Mesenchymal stem cell (in vitro differentiated cells and primary cell): ENCODE measurements at regions not wholly inside any gene's neighbourhood (a gene's known extent, or its start where the extent isn't known, plus 50 kb on each side); places are given as distances from the start of the nearest gene placed in this dataset.
"Not testable (repeated sequence)": the region's sequence is repeated elsewhere in the genome, so short reads cannot be mapped to it uniquely, and the experiment has no call there.

Experiments
- DNase-seq: peaks from one replicate; pipeline ENCODE4 v3.0.0-alpha.2; 2013
- H2AFZ ChIP-seq: one replicate; pipeline ENCODE4 v1.6.1; 2013; ENCODE audit warnings: low read depth, mild to moderate bottlenecking, control low read depth, inconsistent platforms, low read length, moderate library complexity
- H2AK5ac ChIP-seq: 2 replicates; pipeline ENCODE4 v1.6.1; 2013; ENCODE audit warnings: low read length, moderate library complexity, mild to moderate bottlenecking, inconsistent platforms; ENCODE audit not compliant: severe bottlenecking
- H2BK120ac ChIP-seq: one replicate; pipeline ENCODE4 v1.6.1; 2013; ENCODE audit warnings: low read depth, mild to moderate bottlenecking, inconsistent platforms, low read length, moderate library complexity
- H2BK12ac ChIP-seq, 2 experiments: one replicate each; pipeline ENCODE4 v1.6.1; 2013; ENCODE audit warnings: inconsistent platforms in 2 of 2, low read length in 2 of 2, mild to moderate bottlenecking in 2 of 2, moderate library complexity in 2 of 2, control low read depth in 1 of 2
- H2BK15ac ChIP-seq: one replicate; pipeline ENCODE4 v1.6.1; 2013; ENCODE audit warnings: mild to moderate bottlenecking, low read depth, inconsistent platforms; ENCODE audit not compliant: poor library complexity, severe bottlenecking
- H2BK5ac ChIP-seq: 2 replicates; pipeline ENCODE4 v1.6.1; 2013; ENCODE audit warnings: low read depth, mild to moderate bottlenecking, low read length, control low read depth, inconsistent platforms; ENCODE audit not compliant: poor library complexity, severe bottlenecking
- H3K14ac ChIP-seq, 2 experiments: one replicate each; pipeline ENCODE4 v1.6.1; 2013; ENCODE audit warnings: inconsistent platforms in 2 of 2, low read length in 2 of 2, control low read depth in 1 of 2, mild to moderate bottlenecking in 1 of 2, moderate library complexity in 1 of 2
- H3K18ac ChIP-seq, 2 experiments: one replicate each; pipeline ENCODE4 v1.6.1; 2013; ENCODE audit warnings: inconsistent platforms in 2 of 2, low read length in 2 of 2, control low read depth in 1 of 2, low read depth in 1 of 2, mild to moderate bottlenecking in 1 of 2
- H3K23ac ChIP-seq, 2 experiments: one replicate each; pipeline ENCODE4 v1.6.1; 2013; ENCODE audit warnings: inconsistent platforms in 2 of 2, low read length in 2 of 2, mild to moderate bottlenecking in 2 of 2, moderate library complexity in 2 of 2, control low read depth in 1 of 2
- H3K27ac ChIP-seq: 2 replicates; pipeline ENCODE4 v1.5.1; 2013; ENCODE audit warnings: mild to moderate bottlenecking, moderate library complexity, low read length, control low read depth, inconsistent platforms; ENCODE audit not compliant: poor library complexity, severe bottlenecking
- H3K27me3 ChIP-seq, 2 experiments: 2 replicates each; pipeline versions ENCODE4 v1.6.1 to v1.7.0; 2013; ENCODE audit warnings: low read length in 2 of 2, mild to moderate bottlenecking in 2 of 2, moderate library complexity in 2 of 2, control low read depth in 1 of 2, inconsistent platforms in 1 of 2; ENCODE audit not compliant: control insufficient read depth in 1 of 2, insufficient read depth in 1 of 2
- H3K36me3 ChIP-seq, 2 experiments: 2 replicates each; pipeline versions ENCODE4 v1.6.1 to v1.7.0; 2013; ENCODE audit warnings: low read length in 2 of 2, control low read depth in 1 of 2, inconsistent platforms in 1 of 2, low read depth in 1 of 2, mild to moderate bottlenecking in 1 of 2; ENCODE audit not compliant: insufficient read depth in 2 of 2, control insufficient read depth in 1 of 2
- H3K4ac ChIP-seq, 2 experiments: one replicate each; pipeline ENCODE4 v1.6.1; 2013; ENCODE audit warnings: inconsistent platforms in 2 of 2, low read length in 2 of 2, mild to moderate bottlenecking in 2 of 2, moderate library complexity in 2 of 2, control low read depth in 1 of 2, low read depth in 1 of 2
- H3K4me1 ChIP-seq: 2 replicates; pipeline ENCODE4 v1.6.1; 2013; ENCODE audit warnings: low read depth, low read length, control low read depth; ENCODE audit not compliant: control insufficient read depth, insufficient read depth
- H3K4me2 ChIP-seq: 2 replicates; pipeline ENCODE4 v1.6.1; 2013; ENCODE audit warnings: low read length, mild to moderate bottlenecking, inconsistent platforms; ENCODE audit not compliant: poor library complexity, severe bottlenecking
- H3K4me3 ChIP-seq, 2 experiments: 2 replicates each; pipeline versions ENCODE4 v1.5.1 to v1.7.0; 2013; ENCODE audit warnings: low read length in 2 of 2, mild to moderate bottlenecking in 2 of 2, control low read depth in 1 of 2, low read depth in 1 of 2; ENCODE audit not compliant: insufficient read depth in 1 of 2
- H3K79me1 ChIP-seq: replicated peaks from 2 replicates; pipeline ENCODE4 v1.6.1; 2013; ENCODE audit warnings: mild to moderate bottlenecking, control low read depth, low read length, inconsistent platforms; ENCODE audit not compliant: poor library complexity, severe bottlenecking
- H3K9ac ChIP-seq: 2 replicates; pipeline ENCODE4 v1.7.0; 2013; ENCODE audit warnings: mild to moderate bottlenecking, low read length, moderate library complexity
- H3K9me3 ChIP-seq: 2 replicates; pipeline ENCODE4 v1.7.0; 2013; ENCODE audit warnings: mild to moderate bottlenecking, low read length; ENCODE audit not compliant: control insufficient read depth
- H4K8ac ChIP-seq: one replicate; pipeline ENCODE4 v1.6.1; 2013; ENCODE audit warnings: inconsistent platforms, mild to moderate bottlenecking, low read length, moderate library complexity
- H4K91ac ChIP-seq: one replicate; pipeline ENCODE4 v1.6.1; 2013; ENCODE audit warnings: mild to moderate bottlenecking, low read length, inconsistent platforms
- WGBS: methylation state at CpG from one replicate; pipeline ENCODE4 v1.1.7; 2013; ENCODE audit warnings: mixed read lengths; 5-methylcytosine and 5-hydroxymethylcytosine counted together

DNA sequence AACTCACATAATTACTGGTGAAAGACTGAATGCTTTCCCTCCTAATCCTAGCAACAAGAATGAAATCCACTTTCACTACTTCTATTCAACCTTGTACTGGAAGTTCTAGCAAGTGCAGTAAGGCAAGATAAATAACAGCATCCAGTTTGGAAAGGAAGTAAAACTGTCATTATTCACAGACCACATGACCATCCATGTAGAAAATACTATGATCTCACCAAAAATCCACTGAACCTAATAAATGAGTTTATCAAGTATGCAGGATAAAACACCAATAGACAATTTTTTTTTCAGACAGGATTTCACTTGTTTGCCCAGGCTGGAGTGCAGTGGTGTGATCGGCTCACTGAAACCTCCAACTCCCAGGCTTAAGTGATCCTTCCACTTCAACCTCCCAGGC is 117.7 kb downstream of the TMEM167A start:
- H2BK120ac ChIP-seq = no peak overlapping the region
- H3K4me1 ChIP-seq = no peaks in the 10 kb centered on the region
- H3K36me3 ChIP-seq = no peaks in the 10 kb centered on the region
- no peak overlapping the region for H2AK5ac ChIP-seq
- no peak overlapping the region for H2BK12ac ChIP-seq
- H3K14ac ChIP-seq = no peak overlapping the region
- H3K9ac ChIP-seq = no peak overlapping the region
- DNase-seq = no peak
- peaks cover 28% of the 10 kb centered on the region for H3K9me3 ChIP-seq
- no peak overlapping the region for H3K18ac ChIP-seq
- H3K4me3 ChIP-seq = no peak overlapping the region
- WGBS = 100% methylated on average over 1 of the region's 1 CpG
- H3K4me2 ChIP-seq = no peak overlapping the region
- no peak overlapping the region for H3K4ac ChIP-seq
- no peaks in the 10 kb centered on the region for H3K27me3 ChIP-seq
- H3K23ac ChIP-seq = no peak overlapping the region
- H3K79me1 ChIP-seq = no peaks in the 10 kb centered on the region
- H2BK5ac ChIP-seq = no peak overlapping the region
- H2BK15ac ChIP-seq = no peak overlapping the region
- no peak overlapping the region for H4K91ac ChIP-seq
- no peak overlapping the region for H2AFZ ChIP-seq
- H4K8ac ChIP-seq = no peak overlapping the region
- no peak overlapping the region for H3K27ac ChIP-seq

DNA sequence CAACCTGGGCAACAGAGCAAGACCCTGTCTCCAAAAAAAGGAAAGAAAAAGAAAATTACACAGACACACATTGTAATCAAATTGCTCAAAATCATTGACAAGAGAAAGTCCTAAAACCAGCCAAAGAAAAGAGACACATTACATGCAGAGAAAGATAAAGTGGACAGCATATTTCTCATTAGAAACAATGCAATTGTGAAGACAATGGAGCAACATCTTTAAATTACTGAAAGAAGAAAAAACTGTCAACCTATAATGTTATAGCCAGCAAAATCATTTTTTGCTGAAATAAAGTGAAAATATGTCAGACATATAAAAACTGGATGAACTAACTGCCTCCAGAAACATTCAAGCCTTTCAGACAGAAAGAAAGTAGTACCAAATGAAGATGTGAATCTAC is 120.6 kb downstream of the TMEM167A start:
- no peak overlapping the region for H3K4ac ChIP-seq
- H3K27me3 ChIP-seq = no peaks in the 10 kb centered on the region
- DNase-seq = no peak
- H2AFZ ChIP-seq = no peak overlapping the region
- no peak overlapping the region for H4K91ac ChIP-seq
- H3K4me2 ChIP-seq = no peak overlapping the region
- no peak overlapping the region for H3K14ac ChIP-seq
- H2AK5ac ChIP-seq = no peak overlapping the region
- no peaks in the 10 kb centered on the region for H3K79me1 ChIP-seq
- H3K18ac ChIP-seq = no peak overlapping the region
- no peak overlapping the region for H4K8ac ChIP-seq
- H3K9me3 ChIP-seq = peaks cover 28% of the 10 kb centered on the region
- no peak overlapping the region for H3K4me3 ChIP-seq
- H2BK120ac ChIP-seq = no peak overlapping the region
- H2BK12ac ChIP-seq = no peak overlapping the region
- H3K4me1 ChIP-seq = no peaks in the 10 kb centered on the region
- no peak overlapping the region for H3K9ac ChIP-seq
- H2BK5ac ChIP-seq = no peak overlapping the region
- no peak overlapping the region for H3K23ac ChIP-seq
- no peak overlapping the region for H2BK15ac ChIP-seq
- no peak overlapping the region for H3K27ac ChIP-seq
- no peaks in the 10 kb centered on the region for H3K36me3 ChIP-seq

DNA sequence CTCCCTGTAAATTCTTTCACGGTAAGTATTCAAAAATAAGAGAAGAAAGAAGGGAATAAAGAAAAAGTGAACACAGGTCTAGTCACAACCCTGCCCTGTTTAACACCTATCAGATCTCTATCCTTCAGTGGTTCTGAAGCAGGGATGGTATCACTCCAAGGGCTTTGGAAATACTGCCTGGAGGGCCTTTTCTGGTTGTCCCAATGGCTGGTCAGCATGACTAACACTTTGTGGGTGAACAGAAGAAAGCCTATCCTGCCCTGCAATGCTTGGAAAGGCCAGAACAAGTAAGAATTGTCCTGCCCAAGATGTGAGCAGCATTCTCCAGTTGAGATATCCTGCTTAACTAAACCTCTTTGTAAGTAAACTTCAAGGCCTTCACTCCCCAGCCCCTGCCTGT is 124.9 kb downstream of the TMEM167A start:
- H2BK5ac ChIP-seq = no peak overlapping the region
- no peak overlapping the region for H3K4ac ChIP-seq
- H2AK5ac ChIP-seq = no peak overlapping the region
- H2BK12ac ChIP-seq = no peak overlapping the region
- H2BK15ac ChIP-seq = no peak overlapping the region
- H3K9me3 ChIP-seq = peaks cover 25% of the 10 kb centered on the region
- no peaks in the 10 kb centered on the region for H3K79me1 ChIP-seq
- H3K14ac ChIP-seq = no peak overlapping the region
- H3K27ac ChIP-seq = no peak overlapping the region
- no CpG with 5 or more reads among the region's 1 CpG for WGBS
- H2BK120ac ChIP-seq = no peak overlapping the region
- H3K18ac ChIP-seq = no peak overlapping the region
- H3K23ac ChIP-seq = no peak overlapping the region
- H4K8ac ChIP-seq = no peak overlapping the region
- no peak overlapping the region for H2AFZ ChIP-seq
- no peak for DNase-seq
- H3K4me2 ChIP-seq = no peak overlapping the region
- H3K9ac ChIP-seq = no peak overlapping the region
- H3K36me3 ChIP-seq = no peaks in the 10 kb centered on the region
- no peaks in the 10 kb centered on the region for H3K4me1 ChIP-seq
- no peaks in the 10 kb centered on the region for H3K27me3 ChIP-seq
- H4K91ac ChIP-seq = no peak overlapping the region
- no peak overlapping the region for H3K4me3 ChIP-seq

- not testable (repeated sequence) for H4K91ac ChIP-seq, H2BK12ac ChIP-seq, H3K4me3 ChIP-seq, H4K8ac ChIP-seq, H3K4ac ChIP-seq, H3K79me1 ChIP-seq, H3K27ac ChIP-seq, H2BK15ac ChIP-seq, H3K4me1 ChIP-seq, H3K14ac ChIP-seq, H2BK5ac ChIP-seq, H2AFZ ChIP-seq, H3K27me3 ChIP-seq, H2BK120ac ChIP-seq, H3K9me3 ChIP-seq, DNase-seq, H2AK5ac ChIP-seq, H3K36me3 ChIP-seq, H3K4me2 ChIP-seq, H3K18ac ChIP-seq, H3K9ac ChIP-seq, H3K23ac ChIP-seq
- WGBS = 92% methylated on average over 8 of the region's 8 CpGs
Measured at GRCh38 chr5:82944267-82944666, 132.9 kb downstream of the TMEM167A start.
